NCI-H748 (cell line): ENCODE measurements at regions not wholly inside any gene's neighbourhood (a gene's known extent, or its start where the extent isn't known, plus 50 kb on each side); places are given as distances from the start of the nearest gene placed in this dataset.
"Not testable (repeated sequence)": the region's sequence is repeated elsewhere in the genome, so short reads cannot be mapped to it uniquely, and the experiment has no call there.

Source experiments
- DNase-seq: peaks from one replicate; lab custom pipeline; 2025; ENCODE audit not compliant: unreplicated experiment; lab: John Stamatoyannopoulos, UW

DNA sequence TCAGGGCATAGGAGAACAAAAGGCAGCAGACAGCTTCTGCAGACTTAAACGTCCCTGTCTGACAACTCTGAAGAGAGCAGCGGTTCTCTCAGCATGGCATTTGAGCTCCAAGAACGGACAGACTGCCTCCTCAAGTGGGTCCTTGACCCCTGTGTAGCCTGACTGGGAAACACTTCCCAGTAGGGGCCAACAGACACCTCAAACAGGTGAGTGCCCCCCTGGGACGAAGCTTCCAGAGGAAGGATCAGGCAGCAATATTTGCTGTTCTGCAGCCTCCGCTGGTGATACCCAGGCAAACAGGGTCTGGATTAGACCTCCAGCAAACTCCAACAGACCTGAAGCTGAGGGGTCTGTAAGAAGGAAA, 66.9 kb upstream of the NEDD9 start:
- not testable (repeated sequence) for DNase-seq

DNA sequence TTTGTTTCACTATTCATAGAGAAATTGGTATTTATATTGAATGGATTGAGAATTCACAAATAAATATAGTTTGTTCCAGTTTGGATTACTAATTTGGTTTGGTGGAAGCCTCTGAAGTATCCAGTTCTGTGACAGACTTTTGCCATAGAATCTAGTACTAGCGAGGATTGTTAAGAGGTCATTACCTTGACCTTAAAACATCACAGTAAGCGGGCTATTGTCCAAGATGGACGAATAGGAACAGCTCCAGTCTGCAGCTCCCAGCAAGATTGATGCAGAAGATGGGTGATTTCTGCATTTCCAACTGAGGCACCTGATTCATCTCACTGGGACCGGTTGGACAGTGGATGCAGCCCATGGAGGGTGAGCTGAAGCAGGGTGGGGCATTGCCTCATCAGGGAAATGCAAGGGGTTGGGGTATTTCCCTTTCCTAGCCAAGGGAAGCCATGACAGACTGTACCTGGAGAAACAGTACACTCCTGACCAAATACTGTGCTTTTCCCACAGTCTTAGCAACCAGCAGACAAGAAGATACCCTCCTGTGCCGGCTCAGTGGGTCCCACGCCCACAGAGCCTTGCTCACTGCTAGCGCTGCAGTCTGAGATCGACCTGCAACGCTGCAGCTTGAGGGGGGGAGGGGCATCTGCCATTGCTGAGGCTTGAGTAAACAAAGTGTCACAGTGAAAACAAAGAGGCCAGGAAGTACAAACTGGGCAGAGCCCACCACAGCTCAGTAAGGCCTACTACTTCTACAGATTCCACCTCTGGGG, 66.4 kb upstream of the NEDD9 start:
- peak; percentile 96 for DNase-seq

DNA sequence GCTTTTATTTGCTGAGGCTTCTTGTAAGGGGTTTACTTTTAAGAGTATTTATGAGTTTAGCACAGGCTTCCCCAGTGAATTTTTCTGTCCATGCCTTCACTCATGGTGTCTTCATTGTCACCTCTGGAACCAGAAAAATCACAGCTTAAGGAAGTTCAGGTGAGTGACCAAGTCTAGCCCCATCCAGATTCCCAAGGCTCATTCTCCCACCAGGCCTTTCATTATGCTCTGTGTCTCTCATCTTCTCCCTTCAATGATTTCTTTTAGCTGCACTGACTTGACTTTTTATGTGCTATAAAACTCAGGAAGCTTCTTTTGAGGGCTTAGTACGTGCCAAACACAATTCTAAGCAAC, 64.9 kb upstream of the NEDD9 start:
- DNase-seq: no peak

- DNase-seq: no peak
These were observed 64.2 kb upstream of the NEDD9 start for GRCh38 chr6:11296449-11297375.

DNA sequence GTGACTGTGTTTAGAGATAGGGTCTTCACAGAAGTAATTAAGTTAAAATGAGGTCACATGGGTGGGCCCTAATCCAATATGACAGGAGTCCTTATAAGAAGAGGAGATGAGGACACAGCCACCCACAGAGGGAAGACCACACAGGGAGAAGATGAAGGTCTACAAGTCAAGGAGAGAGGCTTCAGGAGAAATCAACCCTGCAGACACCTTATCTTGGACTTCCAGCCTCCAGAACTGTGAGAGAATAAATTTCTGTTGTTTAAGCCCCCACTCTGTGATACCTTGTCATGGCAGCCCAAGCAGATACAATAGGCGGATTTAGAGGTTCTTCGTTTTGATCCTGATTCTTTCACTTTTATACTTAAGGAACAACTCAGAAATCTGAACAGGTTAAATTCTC, 63.5 kb upstream of the NEDD9 start:
- DNase-seq: no peak

GRCh38 chr6:11294228-11294627, 61.8 kb upstream of the NEDD9 start:
- DNase-seq: no peak

DNA sequence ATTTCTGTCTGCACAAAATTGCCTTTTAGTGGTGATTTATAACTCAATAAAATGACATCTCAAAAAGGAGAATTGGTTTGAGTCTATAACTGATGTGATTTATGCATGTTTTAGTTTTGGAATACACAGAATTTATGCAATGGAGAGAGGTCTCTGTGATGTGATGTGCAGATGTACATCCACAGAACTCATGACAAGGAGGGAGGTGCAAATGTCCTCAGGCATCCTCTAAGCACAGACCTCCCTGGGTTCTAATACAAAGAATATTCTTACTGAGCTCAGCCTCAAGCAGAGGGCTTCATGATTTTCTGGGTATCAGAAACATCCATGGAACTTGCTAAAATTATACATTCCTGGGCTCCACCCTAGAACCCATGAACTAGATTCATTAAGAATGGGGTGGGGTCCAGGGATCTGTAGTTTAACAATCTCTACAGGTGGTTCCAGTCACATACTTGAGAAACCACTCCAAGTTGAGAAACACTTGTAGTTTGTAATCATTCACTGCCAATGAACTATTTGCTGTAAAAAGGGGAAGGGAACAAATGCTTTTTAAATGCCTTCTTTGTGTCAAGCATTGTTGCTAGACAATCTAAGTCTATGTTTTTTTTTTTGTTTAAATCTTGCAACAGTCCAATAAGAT, 60.2 kb upstream of the NEDD9 start:
- no peak for DNase-seq

DNA sequence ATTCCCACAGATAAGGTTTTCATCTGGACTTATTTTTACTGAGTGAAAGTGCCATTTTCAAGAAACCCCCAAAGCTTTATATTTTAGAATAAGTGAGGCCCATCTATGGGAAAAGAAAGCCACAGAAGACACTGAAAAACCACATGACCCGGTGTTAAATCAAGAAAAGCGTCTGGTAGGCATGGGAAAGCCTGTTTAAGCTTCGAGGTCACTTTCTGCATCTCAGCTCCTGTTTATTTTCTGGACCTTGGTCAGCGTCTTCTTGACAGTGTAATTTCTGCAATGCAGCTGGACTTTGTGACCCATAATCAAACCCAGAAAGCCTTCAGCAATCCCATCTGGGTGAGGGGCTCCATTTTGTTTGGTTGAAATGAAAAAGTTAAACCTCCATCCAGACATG, 59.6 kb upstream of the NEDD9 start:
- no peak for DNase-seq

- DNase-seq: no peak
These were observed 59.1 kb upstream of the NEDD9 start for GRCh38 chr6:11291582-11291981.

DNA sequence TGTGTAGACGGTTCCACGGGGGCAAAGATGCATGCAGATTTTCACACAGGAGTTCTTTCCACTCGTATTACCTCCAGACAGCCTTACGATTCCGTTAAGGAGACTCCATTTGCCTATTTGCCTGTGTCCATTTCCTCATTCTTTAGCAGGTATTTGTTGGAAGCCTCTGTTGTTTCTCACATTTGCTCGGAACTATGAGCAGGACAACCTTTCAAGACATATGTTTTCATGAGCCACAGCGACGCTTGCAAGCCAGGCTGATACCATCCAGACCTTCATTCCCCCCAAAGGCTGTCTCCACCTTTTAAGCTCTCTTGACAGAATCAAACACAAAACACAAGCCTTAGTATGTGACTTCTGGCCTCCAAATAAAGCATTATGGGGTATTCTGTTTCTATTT, 57.6 kb upstream of the NEDD9 start:
- DNase-seq: no peak

GRCh38 chr6:11288065-11288464, 55.6 kb upstream of the NEDD9 start:
- peak; percentile 98 for DNase-seq

GRCh38 chr6:11284996-11285395, 52.5 kb upstream of the NEDD9 start:
- DNase-seq: no peak

GRCh38 chr6:11283629-11284028, 51.2 kb upstream of the NEDD9 start:
- DNase-seq: no peak

DNA sequence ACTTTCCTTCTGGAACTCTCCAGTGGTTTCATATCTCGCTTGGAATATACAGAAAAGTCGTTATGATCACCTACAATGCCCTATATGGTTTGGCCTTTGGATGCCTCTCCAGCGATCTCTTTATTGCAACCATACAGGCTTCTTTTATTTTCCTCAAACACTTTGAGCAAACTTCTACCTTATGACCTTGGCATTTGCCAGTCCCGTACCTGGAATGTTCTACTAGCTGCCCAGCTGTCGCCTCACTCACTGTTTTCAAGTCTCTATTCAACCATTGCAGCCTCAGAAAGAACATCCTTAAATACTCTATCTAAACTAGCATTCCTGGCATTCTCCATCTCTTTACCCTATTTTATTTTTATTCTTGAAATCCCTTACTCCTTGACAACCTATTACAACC, 50.4 kb upstream of the NEDD9 start:
- no peak for DNase-seq
